ENCODE measurements at regions not wholly inside any gene's neighbourhood (a gene's known extent, or its start where the extent isn't known, plus 50 kb on each side); places are given as distances from the start of the nearest gene placed in this dataset.

GRCh38 chr1:222163895-222164294 is 384.0 kb downstream of the HHIPL2 start:
- no peak for DNase-seq

DNA sequence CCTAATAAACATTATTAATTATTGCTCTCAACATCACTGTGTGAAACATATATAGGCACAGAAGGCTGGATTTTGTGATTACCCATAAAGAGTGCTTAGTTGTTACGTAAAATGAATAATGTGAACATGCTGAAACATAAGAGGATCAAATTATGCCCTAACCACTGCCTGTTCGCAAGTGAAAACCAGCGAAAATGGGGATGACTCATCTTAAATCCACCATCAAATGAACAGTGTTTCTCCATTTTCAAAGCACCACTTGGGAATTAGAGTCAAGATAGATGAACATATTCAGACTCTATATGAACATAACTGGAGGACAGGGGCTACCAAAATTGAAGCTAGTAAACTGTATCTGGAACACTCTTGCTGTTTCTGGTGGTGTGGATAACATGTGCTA is 386.2 kb downstream of the HHIPL2 start:
- DNase-seq, result no peak

DNA sequence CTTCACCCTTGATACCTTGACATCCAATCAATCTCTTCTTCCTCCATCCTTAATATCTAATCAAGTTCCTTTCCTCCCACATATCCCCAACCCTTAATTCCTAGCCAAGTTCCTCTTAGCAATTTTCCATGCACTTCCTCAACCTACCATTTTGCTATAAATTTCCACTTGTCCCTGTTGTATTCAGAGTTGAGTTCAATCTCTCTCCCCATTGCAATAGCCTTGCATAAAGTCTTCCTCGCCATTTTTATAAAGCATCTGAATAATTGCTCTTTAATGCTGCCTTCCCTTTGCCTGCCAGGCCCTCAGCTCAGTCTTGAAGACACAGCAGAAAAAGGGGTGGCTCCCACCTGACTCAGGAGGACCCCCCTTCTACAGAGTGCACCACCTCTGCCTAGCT is 390.3 kb downstream of the HHIPL2 start:
- DNase-seq, result no peak

DNA sequence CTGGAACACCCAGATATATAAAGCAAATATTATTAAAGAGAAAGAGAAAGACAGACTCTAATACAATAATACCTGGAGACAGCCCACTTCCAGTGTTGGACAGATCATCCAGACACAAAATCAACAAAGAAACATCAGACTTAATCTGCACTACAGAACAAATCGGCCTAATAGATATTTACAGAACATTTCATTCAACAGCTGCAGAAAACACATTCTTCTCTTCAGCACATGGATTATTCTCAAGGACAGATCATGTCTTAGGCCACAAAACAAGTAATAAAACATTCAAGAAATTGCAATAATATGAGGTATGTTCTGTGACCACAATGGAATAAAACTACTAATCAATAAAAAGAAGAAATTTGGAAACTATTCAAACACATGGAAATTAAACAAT is 398.3 kb upstream of the DUSP10 start:
- no peak for DNase-seq

GRCh38 chr1:222138095-222138494 is 396.2 kb upstream of the DUSP10 start:
- DNase-seq, result no peak

DNA sequence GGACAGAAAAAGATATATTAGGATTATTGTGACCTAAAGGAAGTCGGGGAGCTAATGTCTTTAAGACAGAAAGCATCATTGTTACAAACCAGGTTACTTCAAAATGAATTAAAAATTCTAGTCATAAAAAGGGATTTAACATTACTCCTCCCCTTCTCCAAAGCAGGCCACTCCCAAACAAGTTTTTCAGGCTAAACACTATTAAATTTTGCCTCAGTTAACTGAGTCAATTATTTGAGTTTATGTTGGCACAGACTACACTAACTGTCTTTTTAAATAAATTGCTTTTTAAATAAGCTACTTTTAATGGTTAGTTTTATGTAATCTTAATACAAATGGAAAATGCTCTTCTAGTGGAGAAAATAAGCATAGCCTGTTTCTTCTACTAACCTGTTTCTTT is 395.0 kb upstream of the DUSP10 start:
- no peak for DNase-seq

- no peak for DNase-seq
These were observed 387.2 kb upstream of the DUSP10 start for GRCh38 chr1:222129041-222129440.

GRCh38 chr1:222127526-222128152 is 385.8 kb upstream of the DUSP10 start:
- no peak for DNase-seq

- DNase-seq, result no peak
These were observed 385.2 kb upstream of the DUSP10 start for GRCh38 chr1:222127096-222127495.

- no peak for DNase-seq
These were observed 384.2 kb upstream of the DUSP10 start for GRCh38 chr1:222126052-222126451.

DNA sequence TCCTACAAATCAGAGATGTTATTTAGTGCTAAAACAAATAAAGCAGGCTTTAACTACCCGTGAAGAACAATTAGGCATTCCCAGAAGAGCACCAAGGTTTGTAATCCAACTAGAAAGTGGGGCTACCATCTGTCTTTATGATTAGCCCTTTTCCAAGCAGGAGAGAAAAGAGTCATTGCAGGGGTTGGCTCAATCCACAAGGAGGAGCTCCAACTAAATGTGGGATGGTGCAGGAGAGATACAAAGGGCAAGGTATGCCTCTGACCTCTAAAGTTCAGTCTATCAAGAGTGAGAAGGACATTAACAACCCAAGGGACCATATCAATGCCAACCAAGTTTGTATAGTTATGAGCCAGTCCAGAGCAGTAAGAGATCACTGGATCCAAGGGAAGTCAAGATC is 382.7 kb upstream of the DUSP10 start:
- DNase-seq, result no peak

DNA sequence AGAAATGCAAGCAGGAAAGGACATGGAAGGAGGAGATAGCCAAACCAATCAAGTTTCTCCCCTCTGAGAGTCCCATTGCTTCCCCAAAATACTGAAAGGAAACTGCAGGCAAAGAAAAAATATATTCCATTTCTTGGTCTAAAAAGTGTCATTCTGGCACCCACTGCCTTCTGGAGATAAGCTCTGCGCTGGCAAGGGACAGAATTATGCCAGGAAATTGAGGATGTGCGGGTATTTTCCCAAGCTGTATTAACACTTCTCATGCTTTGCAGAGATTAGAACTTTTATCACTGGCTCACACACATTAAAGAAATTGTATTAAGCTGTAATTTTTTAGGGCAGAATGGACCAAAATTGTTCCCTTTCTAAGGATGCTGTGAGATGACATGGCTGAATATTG is 381.2 kb upstream of the DUSP10 start:
- DNase-seq, result no peak

DNA sequence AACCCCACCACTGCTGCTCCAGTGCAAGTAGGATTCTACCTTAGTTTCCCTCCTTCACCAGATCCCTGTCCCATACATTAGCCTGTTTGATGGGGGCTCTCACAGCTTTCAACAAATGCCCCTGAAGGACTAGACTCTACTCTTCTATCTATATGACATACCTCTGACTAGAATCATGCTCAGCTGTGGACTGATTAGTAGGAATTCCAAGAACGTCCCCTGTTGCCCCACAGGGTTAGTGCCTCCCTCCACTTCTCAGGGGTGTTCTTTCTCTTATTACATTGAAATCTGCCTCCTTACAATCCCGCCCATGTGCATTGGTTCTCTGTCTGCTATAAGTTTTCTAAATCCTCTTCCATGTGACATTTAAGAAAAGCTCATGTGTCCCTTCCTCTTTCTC is 375.9 kb upstream of the DUSP10 start:
- DNase-seq, result no peak

GRCh38 chr1:222114536-222115156 is 372.8 kb upstream of the DUSP10 start:
- no peak for DNase-seq

GRCh38 chr1:222109836-222110235 is 367.9 kb upstream of the DUSP10 start:
- DNase-seq, result no peak

- DNase-seq, result no peak
These were observed 366.1 kb upstream of the DUSP10 start for GRCh38 chr1:222107975-222108374.

- DNase-seq, result no peak
These were observed 365.4 kb upstream of the DUSP10 start for GRCh38 chr1:222107267-222107666.

- DNase-seq, result no peak
These were observed 364.5 kb upstream of the DUSP10 start for GRCh38 chr1:222106377-222106776.

DNA sequence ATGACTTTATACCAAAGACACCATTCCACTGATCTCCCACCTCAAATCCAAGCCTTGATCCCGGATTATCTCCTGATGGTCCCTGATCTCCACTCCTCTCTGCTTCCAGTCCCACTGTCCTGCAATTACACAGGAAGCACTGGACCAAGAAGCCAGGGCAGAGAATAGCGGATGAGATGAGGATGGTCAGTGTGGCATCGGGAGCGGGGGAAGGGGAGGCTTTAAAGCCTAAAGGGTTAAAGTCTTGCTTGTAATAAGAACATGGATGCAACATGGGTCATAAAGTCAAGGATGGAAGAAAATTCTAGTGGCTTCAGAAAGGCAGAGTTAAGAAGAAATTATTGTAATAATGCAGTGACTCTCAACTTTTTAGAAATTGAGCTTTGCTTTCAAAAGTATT is 364.0 kb upstream of the DUSP10 start:
- DNase-seq, result no peak

- no peak for DNase-seq
These were observed 363.5 kb upstream of the DUSP10 start for GRCh38 chr1:222105393-222105737.

DNA sequence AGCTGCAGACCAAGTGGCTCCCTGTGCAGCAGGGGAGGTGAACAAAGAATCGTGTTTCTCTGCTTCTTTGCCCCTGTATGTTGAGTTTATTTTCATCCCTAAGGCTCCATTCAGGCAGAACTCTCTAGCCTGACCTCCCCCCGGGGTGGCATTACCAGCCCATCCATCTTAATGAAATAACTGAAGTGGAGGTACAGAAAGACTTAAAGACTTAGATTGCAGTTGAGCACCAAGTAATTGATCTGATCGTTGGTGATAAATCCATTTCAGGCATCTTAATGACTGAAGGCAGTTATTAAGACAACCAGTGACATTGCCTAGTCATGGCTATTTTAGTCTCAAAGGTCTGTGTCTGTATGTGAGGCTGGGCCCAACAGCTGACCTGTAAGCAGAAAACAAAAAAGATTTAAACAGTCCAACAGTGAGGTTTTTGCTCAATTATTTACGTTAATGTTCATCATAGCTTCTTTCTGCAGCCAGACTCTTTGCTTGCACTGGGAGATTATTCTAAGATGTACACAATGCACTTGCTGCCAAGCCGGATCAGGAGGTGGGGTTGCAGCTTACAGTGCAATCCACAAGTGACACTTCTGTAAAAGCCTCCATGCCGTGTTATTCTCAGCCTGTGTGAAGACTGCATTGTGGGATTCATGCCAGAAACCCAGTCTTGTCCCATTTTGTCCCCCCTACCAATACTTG is 363.0 kb upstream of the DUSP10 start:
- DNase-seq, result no peak

DNA sequence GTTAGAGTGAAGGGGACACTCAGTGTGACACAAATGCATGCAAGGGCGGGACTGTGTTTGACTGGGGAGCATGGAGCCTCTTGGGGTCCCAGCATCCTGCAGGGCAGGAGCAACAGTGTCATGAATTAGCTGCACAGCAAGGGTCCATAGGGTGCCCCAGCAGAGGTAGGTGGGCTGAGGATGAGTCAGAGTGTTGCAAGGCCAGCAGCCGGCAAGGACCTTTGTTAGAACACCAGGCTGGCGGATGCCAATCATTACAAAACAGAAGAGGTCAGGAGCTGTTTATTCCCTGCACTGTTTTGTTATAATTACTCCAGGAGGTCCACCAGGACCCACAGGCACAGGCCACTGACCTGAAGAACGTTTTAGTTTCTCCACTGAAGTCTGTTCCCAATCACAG is 362.2 kb upstream of the DUSP10 start:
- no peak for DNase-seq

DNA sequence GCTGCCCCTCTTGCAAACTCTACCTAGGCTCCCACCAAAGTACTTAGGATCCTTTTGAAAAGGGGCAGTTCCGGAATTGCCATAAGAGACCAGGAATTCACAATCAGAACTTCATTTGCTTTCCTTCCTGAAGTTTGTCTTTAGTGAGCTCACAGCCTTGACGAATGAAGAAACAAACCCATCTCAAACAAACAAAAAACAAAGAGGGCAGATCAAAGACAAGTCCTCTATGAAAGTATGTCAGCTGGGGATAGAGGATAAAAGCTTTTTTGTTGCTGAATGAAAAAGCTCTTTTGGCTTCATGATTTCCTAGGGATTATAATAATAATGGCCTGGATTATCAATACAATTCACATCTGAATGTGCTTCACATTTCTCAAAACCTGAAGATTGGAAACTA is 357.9 kb upstream of the DUSP10 start:
- DNase-seq, result no peak

DNA sequence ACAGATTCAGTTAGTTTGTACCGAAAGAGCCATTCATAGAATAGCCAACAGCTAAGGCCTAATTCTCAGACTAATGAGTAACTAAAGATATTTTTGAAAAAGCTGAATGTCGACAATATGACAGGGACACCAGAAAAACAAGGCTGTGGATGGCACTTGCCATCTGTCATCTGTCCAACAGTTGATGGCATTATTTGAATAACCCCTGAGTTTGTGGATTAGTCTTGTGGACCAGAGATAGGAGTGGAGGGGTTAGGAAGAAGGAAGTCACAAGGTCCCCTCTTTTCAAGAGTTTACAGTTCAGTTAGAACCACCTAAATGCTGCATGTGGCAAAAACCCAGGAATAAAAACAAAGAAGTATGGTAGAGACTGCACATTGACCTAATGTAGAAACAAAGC is 356.5 kb upstream of the DUSP10 start:
- no peak for DNase-seq

GRCh38 chr1:222097588-222097987 is 355.7 kb upstream of the DUSP10 start:
- no peak for DNase-seq

Measured in Kasumi-1 (cell line).